CD4-positive, alpha-beta T cell (primary cell): ENCODE measurements at regions not wholly inside any gene's neighbourhood (a gene's known extent, or its start where the extent isn't known, plus 50 kb on each side); places are given as distances from the start of the nearest gene placed in this dataset.

ENCODE experiments used
- ATAC-seq: fragments of 200-7000 bp; cut with Tn5 transposase; one replicate; pipeline ENCODE4 v1.10.0; 2022; ENCODE audit warnings: mild to moderate bottlenecking; ENCODE audit not compliant: poor library complexity
- CTCF ChIA-PET: fragments of 350-600 bp; sonication (Branson Sonifier 250); formaldehyde crosslinking; loops from one replicate; lab custom pipeline; 2021; ENCODE audit warnings: antibody characterized with exemption, inconsistent platforms; lab: Charles Lee
- POLR2A ChIA-PET: fragments of 350-600 bp; sonication (Branson Sonifier 250); formaldehyde crosslinking; loops from one replicate; lab custom pipeline; 2021; ENCODE audit warnings: antibody characterized with exemption, inconsistent platforms; lab: Charles Lee
- DNase-seq, 14 experiments: peaks; one replicate each; pipeline ENCODE4 v3.0.0-alpha.2; 2013 to 2020; ENCODE audit warnings: mixed read lengths in 2 of 14
- H3K27ac ChIP-seq, 2 donors: one replicate each; pipeline versions ENCODE4 v1.5.1 to v1.7.0; 2013; ENCODE audit warnings: low read length in 2 of 2, low read depth in 1 of 2, mild to moderate bottlenecking in 1 of 2
- H3K27me3 ChIP-seq, 2 experiments: 1 replicate in 1 of 2; 2 replicates in 1 of 2; pipeline versions ENCODE4 v1.6.1 to v1.7.0; 2013; ENCODE audit warnings: low read length in 2 of 2, control low read depth in 1 of 2, mild to moderate bottlenecking in 1 of 2, moderate library complexity in 1 of 2; ENCODE audit not compliant: insufficient read depth in 2 of 2, control insufficient read depth in 1 of 2
- H3K36me3 ChIP-seq: one replicate; pipeline ENCODE4 v1.6.1; 2013; ENCODE audit warnings: low read length, control low read depth; ENCODE audit not compliant: insufficient read depth
- H3K4me1 ChIP-seq: one replicate; pipeline ENCODE4 v1.6.1; 2013; ENCODE audit warnings: low read length, control low read depth; ENCODE audit not compliant: insufficient read depth
- H3K4me3 ChIP-seq: one replicate; pipeline ENCODE4 v1.5.1; 2013; ENCODE audit warnings: mild to moderate bottlenecking, low read length, moderate library complexity
- H3K9me3 ChIP-seq, 2 experiments: 1 replicate in 1 of 2; 2 replicates in 1 of 2; pipeline versions ENCODE4 v1.6.1 to v1.7.0; 2013; ENCODE audit warnings: low read length in 2 of 2, mild to moderate bottlenecking in 2 of 2, control low read depth in 1 of 2, moderate library complexity in 1 of 2; ENCODE audit not compliant: control insufficient read depth in 1 of 2, insufficient read depth in 1 of 2
- H3K27ac Mint-ChIP-seq: one replicate; pipeline ENCODE4 v1.8.0; 2020; ENCODE audit warnings: mixed read lengths
- H3K27me3 Mint-ChIP-seq: one replicate; pipeline ENCODE4 v1.8.0; 2021; ENCODE audit warnings: mixed read lengths
- H3K36me3 Mint-ChIP-seq: one replicate; pipeline ENCODE4 v1.8.0; 2021; ENCODE audit warnings: low read depth, mixed read lengths
- H3K4me1 Mint-ChIP-seq: one replicate; pipeline ENCODE4 v1.8.0; 2021; ENCODE audit warnings: low read depth, mixed read lengths
- H3K4me3 Mint-ChIP-seq: one replicate; pipeline ENCODE4 v1.8.0; 2020; ENCODE audit warnings: mild to moderate bottlenecking, mixed read lengths
- H3K9me3 Mint-ChIP-seq: one replicate; pipeline ENCODE4 v1.8.0; 2020; ENCODE audit warnings: mixed read lengths
- intact Hi-C, 2 experiments: fragments of 100-400 bp; cut with DNase I in 1 of 2; cut with micrococcal nuclease in 1 of 2; formaldehyde crosslinking; loops; one replicate each; pipeline versions ENCODE4 v1.15.1 to v1.9.0; 2023 to 2025; cut with DNase I, micrococcal nuclease
- TF ChIP-seq, protein P1 (sequence below): fragments of 200-600 bp; IDR thresholded peaks from one replicate; pipeline ENCODE4 v1.8.0; 2022; ENCODE audit warnings: antibody characterized with exemption, mild to moderate bottlenecking

GRCh38 chr3:30443756-30444673 lies 162.4 kb upstream of the TGFBR2 start:
- ATAC-seq, result no peak
- Mint-ChIP-seq H3K36me3 (no peaks in the 10 kb centered on the region), H3K27me3 (no peaks in the 10 kb centered on the region), H3K4me3 (no peak overlapping the region), H3K4me1 (no peaks in the 10 kb centered on the region), H3K9me3 (peaks cover 3% of the 10 kb centered on the region), H3K27ac (no peak overlapping the region)
- Histone ChIP-seq H3K36me3 (no peaks in the 10 kb centered on the region), H3K27me3 (no peaks in the 10 kb centered on the region), H3K9me3 (no peaks in the 10 kb centered on the region), H3K27ac (no peak overlapping the region), H3K4me3 (no peak overlapping the region), H3K4me1 (no peaks in the 10 kb centered on the region)
- CTCF ChIA-PET, result interaction anchor here (0.8 kb wide), 1 partner anchor 10 kb away, joined by 3 read pairs; no protein-coding TSS in a partner anchor
- no peak for DNase-seq
- intact Hi-C loops, result no loop called here
- TF ChIP-seq, protein P1, sequence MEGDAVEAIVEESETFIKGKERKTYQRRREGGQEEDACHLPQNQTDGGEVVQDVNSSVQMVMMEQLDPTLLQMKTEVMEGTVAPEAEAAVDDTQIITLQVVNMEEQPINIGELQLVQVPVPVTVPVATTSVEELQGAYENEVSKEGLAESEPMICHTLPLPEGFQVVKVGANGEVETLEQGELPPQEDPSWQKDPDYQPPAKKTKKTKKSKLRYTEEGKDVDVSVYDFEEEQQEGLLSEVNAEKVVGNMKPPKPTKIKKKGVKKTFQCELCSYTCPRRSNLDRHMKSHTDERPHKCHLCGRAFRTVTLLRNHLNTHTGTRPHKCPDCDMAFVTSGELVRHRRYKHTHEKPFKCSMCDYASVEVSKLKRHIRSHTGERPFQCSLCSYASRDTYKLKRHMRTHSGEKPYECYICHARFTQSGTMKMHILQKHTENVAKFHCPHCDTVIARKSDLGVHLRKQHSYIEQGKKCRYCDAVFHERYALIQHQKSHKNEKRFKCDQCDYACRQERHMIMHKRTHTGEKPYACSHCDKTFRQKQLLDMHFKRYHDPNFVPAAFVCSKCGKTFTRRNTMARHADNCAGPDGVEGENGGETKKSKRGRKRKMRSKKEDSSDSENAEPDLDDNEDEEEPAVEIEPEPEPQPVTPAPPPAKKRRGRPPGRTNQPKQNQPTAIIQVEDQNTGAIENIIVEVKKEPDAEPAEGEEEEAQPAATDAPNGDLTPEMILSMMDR, result no peak
- POLR2A ChIA-PET, result no interaction called here

DNA sequence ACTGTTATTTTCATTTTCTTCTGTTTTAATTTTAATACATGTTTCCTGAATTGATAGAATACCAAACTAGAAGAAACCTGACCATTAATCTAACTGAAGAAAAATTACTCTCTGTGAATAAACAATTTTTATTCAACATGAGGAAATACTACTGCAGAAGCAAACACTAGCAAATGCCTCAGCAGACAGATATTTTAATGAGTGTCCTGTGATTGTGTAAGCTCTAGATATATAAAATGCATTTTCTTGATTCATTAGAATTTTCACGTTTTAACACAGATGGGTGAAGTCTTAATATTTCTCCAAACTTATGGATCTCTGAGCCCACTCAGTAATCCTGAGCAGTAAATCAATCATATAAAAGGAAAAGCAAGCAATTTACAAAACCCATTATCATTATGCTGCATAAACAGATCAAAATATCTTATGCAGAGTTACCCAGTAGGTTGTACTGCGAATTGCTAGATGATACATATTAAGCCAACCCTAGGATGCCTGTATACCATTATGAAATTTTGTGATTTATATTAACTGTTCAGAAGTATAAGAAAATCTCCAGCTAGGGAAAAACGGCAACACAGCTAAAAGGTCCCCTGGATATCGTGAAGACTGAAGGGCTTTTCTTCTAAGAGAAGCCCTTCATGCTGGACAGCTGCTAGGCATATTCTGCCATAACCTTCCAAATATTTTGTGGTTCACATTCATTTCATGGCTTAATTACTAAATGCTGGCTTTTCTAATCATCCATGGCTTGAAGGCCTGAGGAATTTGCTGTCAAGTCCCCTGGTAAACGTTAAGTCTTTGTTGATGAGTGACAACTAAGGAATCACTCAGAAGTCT lies 157.7 kb upstream of the TGFBR2 start:
- Histone ChIP-seq H3K9me3 (no peaks in the 10 kb centered on the region), H3K4me1 (no peaks in the 10 kb centered on the region), H3K36me3 (no peaks in the 10 kb centered on the region), H3K27ac (no peak overlapping the region), H3K27me3 (no peaks in the 10 kb centered on the region), H3K4me3 (no peak overlapping the region)
- Mint-ChIP-seq H3K27me3 (no peaks in the 10 kb centered on the region), H3K4me1 (no peaks in the 10 kb centered on the region), H3K27ac (no peak overlapping the region), H3K9me3 (no peaks in the 10 kb centered on the region), H3K36me3 (no peaks in the 10 kb centered on the region), H3K4me3 (no peak overlapping the region)
- no peak for DNase-seq
- no peak for ATAC-seq
- POLR2A ChIA-PET, result no interaction called here
- TF ChIP-seq, protein P1, result no peak
- CTCF ChIA-PET, result interaction anchor here (1.0 to 2.1 kb wide), 2 partner anchors 12 to 249 kb away, joined by 3 to 6 read pairs; no protein-coding TSS in a partner anchor
- intact Hi-C loops, result no loop called here

GRCh38 chr3:30449290-30449632 lies 157.1 kb upstream of the TGFBR2 start:
- ChIA-PET POLR2A (no interaction called here), CTCF (interaction anchor here (2.1 kb wide), 1 partner anchor 11 kb away, joined by 6 read pairs; no protein-coding TSS in a partner anchor)
- no peak overlapping the region for H3K4me3 Mint-ChIP-seq
- no peaks in the 10 kb centered on the region for H3K27me3 Mint-ChIP-seq
- H3K9me3 ChIP-seq, result no peaks in the 10 kb centered on the region
- H3K27me3 ChIP-seq, result no peaks in the 10 kb centered on the region
- H3K27ac Mint-ChIP-seq, result no peak overlapping the region
- no peak overlapping the region for H3K27ac ChIP-seq
- H3K4me1 Mint-ChIP-seq, result no peaks in the 10 kb centered on the region
- intact Hi-C loops, result no loop called here
- H3K4me3 ChIP-seq, result no peak overlapping the region
- no peaks in the 10 kb centered on the region for H3K4me1 ChIP-seq
- no peaks in the 10 kb centered on the region for H3K36me3 ChIP-seq
- ATAC-seq, result no peak
- H3K36me3 Mint-ChIP-seq, result no peaks in the 10 kb centered on the region
- no peaks in the 10 kb centered on the region for H3K9me3 Mint-ChIP-seq
- no peak for DNase-seq
- TF ChIP-seq, protein P1, result no peak
